ENCODE measurements at regions not wholly inside any gene's neighbourhood (a gene's known extent, or its start where the extent isn't known, plus 50 kb on each side); places are given as distances from the start of the nearest gene placed in this dataset.

GRCh38 chr19:31511696-31512095 lies 162.5 kb upstream of the TSHZ3 start:
- Histone ChIP-seq H3K4me3 (no peak overlapping the region), H3K27me3 (no peaks in the 10 kb centered on the region), H3K9me3 (no peaks in the 10 kb centered on the region), H3K4me1 (no peaks in the 10 kb centered on the region), H3K36me3 (no peaks in the 10 kb centered on the region), H3K27ac (no peak overlapping the region)
- intact Hi-C loops (cut with DNase I; ENCODE audit: low total_unique reads): no loop called here
- 75 to 80% methylated on average over 2 to 5 of the region's 5 CpGs for WGBS, 2 donors (ENCODE audit: low coverage in 1 of 2)
- TF ChIP-seq POLR2AphosphoS5 (IDR thresholded peaks at IDR 0.05): no peak
- DNase-seq: no peak
- in situ Hi-C loops (cut with MboI; ENCODE audit: low pct_ligation_motif_present in 1 of 4, low pct_unique_long_range_greater_than_20kb in 1 of 4, low sequenced_read_pairs in 3 of 4): no loop called here

GRCh38 chr19:31512181-31512970 lies 163.1 kb upstream of the TSHZ3 start:
- TF ChIP-seq EP300 (IDR thresholded peaks at IDR 0.05; ENCODE audit: low read depth) (no peak), POLR2AphosphoS5 (IDR thresholded peaks at IDR 0.05) (no peak), POLR2A (IDR thresholded peaks at IDR 0.05) (no peak), CTCF (IDR thresholded peaks at IDR 0.05) (no peak)
- 83% methylated on average over 4 to 10 of the region's 10 CpGs for WGBS, 2 donors (ENCODE audit: low coverage in 1 of 2)
- H3K27ac ChIP-seq: no peak overlapping the region
- no peak for DNase-seq
- no peaks in the 10 kb centered on the region for H3K4me1 ChIP-seq
- intact Hi-C loops (cut with DNase I; ENCODE audit: low total_unique reads) (no loop called here), in situ Hi-C loops (cut with MboI; ENCODE audit: low pct_ligation_motif_present in 1 of 4, low pct_unique_long_range_greater_than_20kb in 1 of 4, low sequenced_read_pairs in 3 of 4) (no loop called here)
- H3K36me3 ChIP-seq: no peaks in the 10 kb centered on the region
- H3K27me3 ChIP-seq: no peaks in the 10 kb centered on the region
- no peak overlapping the region for H3K4me3 ChIP-seq
- no peaks in the 10 kb centered on the region for H3K9me3 ChIP-seq

GRCh38 chr19:31513841-31514240 lies 164.6 kb upstream of the TSHZ3 start:
- no peak for DNase-seq
- 73 to 87% methylated on average over 4 to 13 of the region's 13 CpGs for WGBS, 2 donors (ENCODE audit: low coverage in 1 of 2)
- Histone ChIP-seq H3K4me3 (no peak overlapping the region), H3K4me1 (no peaks in the 10 kb centered on the region), H3K27me3 (no peaks in the 10 kb centered on the region), H3K9me3 (no peaks in the 10 kb centered on the region), H3K27ac (no peak overlapping the region), H3K36me3 (no peaks in the 10 kb centered on the region)
- no peak for TF ChIP-seq EP300 (IDR thresholded peaks at IDR 0.05; ENCODE audit: low read depth)
- TF ChIP-seq CTCF (IDR thresholded peaks at IDR 0.05): no peak
- no peak for TF ChIP-seq POLR2AphosphoS5 (IDR thresholded peaks at IDR 0.05)
- no peak for TF ChIP-seq POLR2A (IDR thresholded peaks at IDR 0.05)
- in situ Hi-C loops (cut with MboI; ENCODE audit: low pct_ligation_motif_present in 1 of 4, low pct_unique_long_range_greater_than_20kb in 1 of 4, low sequenced_read_pairs in 3 of 4): no loop called here
- intact Hi-C loops (cut with DNase I; ENCODE audit: low total_unique reads): no loop called here

- intact Hi-C loops (cut with DNase I; ENCODE audit: low total_unique reads): no loop called here
- no peak for DNase-seq
Measured at GRCh38 chr19:31515931-31516330, 166.7 kb upstream of the TSHZ3 start.

More at GRCh38 chr19:31515931-31516330, 166.7 kb upstream of the TSHZ3 start:
- H3K27me3 ChIP-seq: no peaks in the 10 kb centered on the region
- H3K9me3 ChIP-seq: no peaks in the 10 kb centered on the region
- TF ChIP-seq POLR2AphosphoS5 (IDR thresholded peaks at IDR 0.05) (no peak), EP300 (IDR thresholded peaks at IDR 0.05; ENCODE audit: low read depth) (no peak), POLR2A (IDR thresholded peaks at IDR 0.05) (no peak), CTCF (IDR thresholded peaks at IDR 0.05) (no peak)
- H3K4me3 ChIP-seq: no peak overlapping the region
- H3K4me1 ChIP-seq: no peaks in the 10 kb centered on the region
- no peak overlapping the region for H3K27ac ChIP-seq
- WGBS, 2 donors (ENCODE audit: low coverage in 1 of 2): 67 to 73% methylated on average over 17 to 18 of the region's 18 CpGs
- in situ Hi-C loops (cut with MboI; ENCODE audit: low pct_ligation_motif_present in 1 of 4, low pct_unique_long_range_greater_than_20kb in 1 of 4, low sequenced_read_pairs in 3 of 4): no loop called here
- no peaks in the 10 kb centered on the region for H3K36me3 ChIP-seq

Measured in transverse colon (tissue), 4 donors.